Testis (tissue), 2 donors: ENCODE measurements at regions not wholly inside any gene's neighbourhood (a gene's known extent, or its start where the extent isn't known, plus 50 kb on each side); places are given as distances from the start of the nearest gene placed in this dataset.

ENCODE experiments used
- DNase-seq: peaks from one replicate; pipeline ENCODE4 v3.0.0-alpha.2; 2019
- H3K27ac ChIP-seq, 2 donors: fragments of 200-600 bp; sonication (generic); one replicate each; pipeline ENCODE4 v1.5.1; 2019
- H3K27me3 ChIP-seq: fragments of 200-600 bp; sonication (generic); one replicate; pipeline ENCODE4 v1.5.1; 2019
- H3K36me3 ChIP-seq: fragments of 200-600 bp; sonication (generic); one replicate; pipeline ENCODE4 v1.5.1; 2017; ENCODE audit warnings: low read depth; ENCODE audit errors: missing control alignments
- H3K4me1 ChIP-seq: fragments of 200-600 bp; sonication (generic); one replicate; pipeline ENCODE4 v1.5.1; 2019
- H3K4me3 ChIP-seq, 2 donors: fragments of 200-600 bp; sonication (generic); one replicate each; pipeline ENCODE4 v1.5.1; 2017 to 2019
- H3K9me3 ChIP-seq: fragments of 200-600 bp; sonication (generic); one replicate; pipeline ENCODE4 v1.5.1; 2017
- CTCF ChIP-seq, 3 experiments: fragments of 450-650 bp in 2 of 3; fragments of 200-600 bp in 1 of 3; sonication (generic) in 1 of 3; IDR thresholded peaks; one replicate each; pipeline ENCODE4 v1.5.1; 2016 to 2019; ENCODE audit warnings: antibody characterized with exemption in 3 of 3, mild to moderate bottlenecking in 2 of 3, moderate library complexity in 1 of 3
- POLR2A ChIP-seq: fragments of 450-650 bp; IDR thresholded peaks from one replicate; pipeline ENCODE4 v1.6.1; 2017; ENCODE audit warnings: antibody characterized with exemption, mild to moderate bottlenecking, moderate library complexity
- WGBS, 2 donors: methylation state at CpG; one replicate each; pipeline ENCODE4 v1.1.5; 2018; 5-methylcytosine and 5-hydroxymethylcytosine counted together
- intact Hi-C: fragments of 100-400 bp; cut with DNase I; formaldehyde crosslinking; loops from one replicate; pipeline ENCODE4 v1.15.1; 2023; ENCODE audit warnings: low total_unique reads

- intact Hi-C loops = no loop called here
- 81 to 82% methylated on average over 5 of the region's 5 CpGs for WGBS, 2 donors
Measured at GRCh38 chr5:3680821-3681220, 85.2 kb downstream of the IRX1 start.

GRCh38 chr5:3684118-3684517 lies 88.5 kb downstream of the IRX1 start:
- DNase-seq = no peak
- WGBS, 2 donors = 60 to 90% methylated on average over 11 to 13 of the region's 13 CpGs
- intact Hi-C loops = no loop called here
- no peak for TF ChIP-seq CTCF (IDR thresholded peaks at IDR 0.05)
- no peak for TF ChIP-seq POLR2A
- H3K4me3 ChIP-seq = no peak overlapping the region
- H3K9me3 ChIP-seq = no peaks in the 10 kb centered on the region
- no peaks in the 10 kb centered on the region for H3K4me1 ChIP-seq
- H3K27me3 ChIP-seq = no peaks in the 10 kb centered on the region
- H3K27ac ChIP-seq = no peak overlapping the region
- no peaks in the 10 kb centered on the region for H3K36me3 ChIP-seq

More at GRCh38 chr5:3680821-3681220, 85.2 kb downstream of the IRX1 start:
- Histone ChIP-seq H3K4me3 (no peak overlapping the region), H3K9me3 (no peaks in the 10 kb centered on the region), H3K27ac (no peak overlapping the region), H3K27me3 (no peaks in the 10 kb centered on the region), H3K4me1 (no peaks in the 10 kb centered on the region), H3K36me3 (no peaks in the 10 kb centered on the region)
- no peak for TF ChIP-seq CTCF (IDR thresholded peaks at IDR 0.05)
- no peak for DNase-seq

- H3K4me3 ChIP-seq = no peak overlapping the region
- TF ChIP-seq CTCF (IDR thresholded peaks at IDR 0.05) (no peak), POLR2A (no peak)
- intact Hi-C loops = no loop called here
- H3K27me3 ChIP-seq = no peaks in the 10 kb centered on the region
- no peaks in the 10 kb centered on the region for H3K4me1 ChIP-seq
- WGBS, 2 donors = 83 to 92% methylated on average over 8 to 12 of the region's 12 CpGs
- H3K36me3 ChIP-seq = no peaks in the 10 kb centered on the region
- H3K27ac ChIP-seq = no peak overlapping the region
- no peaks in the 10 kb centered on the region for H3K9me3 ChIP-seq
- no peak for DNase-seq
Measured at GRCh38 chr5:3684771-3685354, 89.2 kb downstream of the IRX1 start.

- intact Hi-C loops = no loop called here
- H3K4me3 ChIP-seq = no peak overlapping the region
- H3K27me3 ChIP-seq = no peaks in the 10 kb centered on the region
- H3K4me1 ChIP-seq = no peaks in the 10 kb centered on the region
- no peak for TF ChIP-seq CTCF (IDR thresholded peaks at IDR 0.05)
- no peak for TF ChIP-seq POLR2A
- H3K27ac ChIP-seq = no peak overlapping the region
- DNase-seq = no peak
- H3K36me3 ChIP-seq = no peaks in the 10 kb centered on the region
- H3K9me3 ChIP-seq = no peaks in the 10 kb centered on the region
- WGBS, 2 donors = 85 to 92% methylated on average over 4 to 5 of the region's 5 CpGs
Measured at GRCh38 chr5:3694819-3695218, 99.2 kb downstream of the IRX1 start.

GRCh38 chr5:3695818-3696217 lies 100.2 kb downstream of the IRX1 start:
- 84 to 88% methylated on average over 2 of the region's 2 CpGs for WGBS, 2 donors
- Histone ChIP-seq H3K27me3 (no peaks in the 10 kb centered on the region), H3K27ac (no peak overlapping the region), H3K36me3 (no peaks in the 10 kb centered on the region), H3K4me3 (no peak overlapping the region), H3K9me3 (no peaks in the 10 kb centered on the region), H3K4me1 (no peaks in the 10 kb centered on the region)
- no peak for DNase-seq
- intact Hi-C loops = no loop called here
- TF ChIP-seq POLR2A (no peak), CTCF (IDR thresholded peaks at IDR 0.05) (no peak)
